Lung (tissue), 11 donors: ENCODE measurements at regions not wholly inside any gene's neighbourhood (a gene's known extent, or its start where the extent isn't known, plus 50 kb on each side); places are given as distances from the start of the nearest gene placed in this dataset.
A peak's percentile ranks its signal among the peaks of the same experiment; 100 is the strongest.

Experiments used
- ATAC-seq: fragments of 200-7000 bp; cut with Tn5 transposase; one replicate; pipeline ENCODE4 v1.9.1; 2020; ENCODE audit warnings: moderate number of reproducible peaks; ENCODE audit not compliant: insufficient read depth, low FRiP score
- DNase-seq, 3 donors: peaks; one replicate each; pipeline ENCODE4 v3.0.0-alpha.2; 2013 to 2017
- H3K27ac ChIP-seq, 2 donors: one replicate each; pipeline ENCODE4 v1.5.1; 2013; ENCODE audit warnings: mild to moderate bottlenecking in 2 of 2, moderate library complexity in 2 of 2, control low read depth in 1 of 2, inconsistent platforms in 1 of 2, low read depth in 1 of 2, low read length in 1 of 2
- H3K27me3 ChIP-seq, 3 donors: one replicate each; pipeline ENCODE4 v1.5.1; 2013; ENCODE audit warnings: low read length in 2 of 3; ENCODE audit not compliant: control insufficient read depth in 3 of 3, insufficient read depth in 3 of 3
- H3K36me3 ChIP-seq, 4 donors: one replicate each; pipeline ENCODE4 v1.5.1; 2013; ENCODE audit warnings: low read length in 4 of 4, mild to moderate bottlenecking in 1 of 4, moderate library complexity in 1 of 4; ENCODE audit not compliant: control insufficient read depth in 4 of 4, insufficient read depth in 4 of 4
- H3K4me1 ChIP-seq, 5 donors: one replicate each; pipeline ENCODE4 v1.5.1; 2013; ENCODE audit warnings: low read length in 5 of 5, mild to moderate bottlenecking in 2 of 5, moderate library complexity in 1 of 5; ENCODE audit not compliant: control insufficient read depth in 5 of 5, insufficient read depth in 5 of 5
- H3K4me3 ChIP-seq: one replicate; pipeline ENCODE4 v1.5.1; 2013; ENCODE audit warnings: mild to moderate bottlenecking, control low read depth, moderate library complexity
- H3K9ac ChIP-seq, 2 donors: one replicate each; pipeline ENCODE4 v1.5.1; 2013; ENCODE audit warnings: low read length in 2 of 2, control low read depth in 1 of 2; ENCODE audit not compliant: insufficient read depth in 1 of 2
- H3K9me3 ChIP-seq, 4 donors: one replicate each; pipeline ENCODE4 v1.5.1; 2013; ENCODE audit warnings: low read length in 3 of 4, mild to moderate bottlenecking in 1 of 4, moderate library complexity in 1 of 4; ENCODE audit not compliant: control insufficient read depth in 4 of 4, insufficient read depth in 3 of 4
- WGBS, 2 donors: extraction: QIAGEN DNeasy Blood & Tissue Kit; methylation state at CpG; one replicate each; pipeline ENCODE4 v1.1.7; 2013; 5-methylcytosine and 5-hydroxymethylcytosine counted together
- TF ChIP-seq, protein P1 (sequence below): IDR thresholded peaks from 2 replicates; pipeline ENCODE4 v1.5.1; 2012; ENCODE audit warnings: mild to moderate bottlenecking; ENCODE audit errors: control extremely low read depth, extremely low read depth
- donor health status: control.
- donor health status: control.
- donor health status: Bipolar disorder and iron deficiency.
- donor health status: healthy.
- donor health status: DM: yes; HTN: yes; CAD: no.

DNA sequence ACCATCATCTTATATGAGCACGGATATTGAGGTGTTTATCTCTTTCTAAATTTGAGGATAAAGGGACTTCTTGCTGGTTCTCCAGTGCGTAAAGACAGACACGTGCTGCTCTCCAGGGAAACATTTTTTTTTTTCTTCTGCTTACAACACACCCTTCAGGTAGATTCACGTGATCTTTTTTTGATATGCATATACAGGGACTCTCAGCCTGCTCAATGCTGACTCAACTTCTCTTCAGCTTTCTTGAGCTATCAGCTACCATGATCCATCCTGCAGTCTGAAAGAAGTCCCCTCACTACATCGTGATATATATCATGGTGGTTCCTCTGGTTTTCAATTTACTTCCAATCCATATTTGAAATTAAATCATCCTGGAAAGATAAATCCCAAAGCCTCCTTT lies 87.1 kb upstream of the SLITRK3 start:
- Histone ChIP-seq H3K27ac (no peak overlapping the region), H3K9me3 (no peaks in the 10 kb centered on the region), H3K27me3 (no peaks in the 10 kb centered on the region), H3K4me3 (no peak overlapping the region), H3K36me3 (no peaks in the 10 kb centered on the region), H3K9ac (no peak overlapping the region), H3K4me1 (no peaks in the 10 kb centered on the region)
- WGBS, 2 donors, result 81 to 82% methylated on average over 5 of the region's 5 CpGs
- ATAC-seq, result no peak
- DNase-seq, result no peak
- TF ChIP-seq, protein P1, sequence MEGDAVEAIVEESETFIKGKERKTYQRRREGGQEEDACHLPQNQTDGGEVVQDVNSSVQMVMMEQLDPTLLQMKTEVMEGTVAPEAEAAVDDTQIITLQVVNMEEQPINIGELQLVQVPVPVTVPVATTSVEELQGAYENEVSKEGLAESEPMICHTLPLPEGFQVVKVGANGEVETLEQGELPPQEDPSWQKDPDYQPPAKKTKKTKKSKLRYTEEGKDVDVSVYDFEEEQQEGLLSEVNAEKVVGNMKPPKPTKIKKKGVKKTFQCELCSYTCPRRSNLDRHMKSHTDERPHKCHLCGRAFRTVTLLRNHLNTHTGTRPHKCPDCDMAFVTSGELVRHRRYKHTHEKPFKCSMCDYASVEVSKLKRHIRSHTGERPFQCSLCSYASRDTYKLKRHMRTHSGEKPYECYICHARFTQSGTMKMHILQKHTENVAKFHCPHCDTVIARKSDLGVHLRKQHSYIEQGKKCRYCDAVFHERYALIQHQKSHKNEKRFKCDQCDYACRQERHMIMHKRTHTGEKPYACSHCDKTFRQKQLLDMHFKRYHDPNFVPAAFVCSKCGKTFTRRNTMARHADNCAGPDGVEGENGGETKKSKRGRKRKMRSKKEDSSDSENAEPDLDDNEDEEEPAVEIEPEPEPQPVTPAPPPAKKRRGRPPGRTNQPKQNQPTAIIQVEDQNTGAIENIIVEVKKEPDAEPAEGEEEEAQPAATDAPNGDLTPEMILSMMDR, result no peak

DNA sequence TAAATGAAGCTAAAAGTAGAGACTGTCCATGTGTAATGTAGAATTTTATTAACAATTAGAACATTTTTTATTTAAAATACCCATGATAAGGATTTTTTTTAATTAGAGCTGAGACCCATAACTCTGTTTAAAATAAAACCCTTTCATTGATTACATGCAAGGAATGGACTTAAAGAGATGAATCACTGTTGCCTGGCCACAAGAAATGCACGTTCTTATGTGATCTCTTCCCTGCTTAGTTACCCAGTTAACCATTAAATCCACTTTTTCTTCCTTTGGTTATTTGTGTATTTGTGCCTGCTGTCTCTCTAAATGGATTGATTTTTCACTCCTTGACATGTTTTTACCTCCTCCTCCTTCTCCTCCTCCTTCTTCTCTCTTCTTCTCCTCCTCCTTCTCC lies 83.3 kb upstream of the SLITRK3 start:
- DNase-seq (no peak), ATAC-seq (no peak)
- Histone ChIP-seq H3K27me3 (no peaks in the 10 kb centered on the region), H3K4me3 (no peak overlapping the region), H3K9me3 (no peaks in the 10 kb centered on the region), H3K36me3 (no peaks in the 10 kb centered on the region), H3K9ac (no peak overlapping the region), H3K27ac (no peak overlapping the region), H3K4me1 (no peaks in the 10 kb centered on the region)
- TF ChIP-seq, protein P1, result no peak
- WGBS, 2 donors, result 61 to 84% methylated on average over 1 of the region's 1 CpG

GRCh38 chr3:165273411-165273810 lies 77.2 kb upstream of the SLITRK3 start:
- ATAC-seq (no peak), DNase-seq (no peak)
- H3K9ac ChIP-seq, result no peak overlapping the region
- TF ChIP-seq, protein P1, result no peak
- no peak overlapping the region for H3K4me3 ChIP-seq
- H3K36me3 ChIP-seq, result no peaks in the 10 kb centered on the region
- H3K9me3 ChIP-seq, result no peaks in the 10 kb centered on the region
- H3K27me3 ChIP-seq, result no peaks in the 10 kb centered on the region
- H3K27ac ChIP-seq, result no peak overlapping the region
- no peaks in the 10 kb centered on the region for H3K4me1 ChIP-seq

- peak in 2 of 3 donors; percentile 14 to 34 for DNase-seq
- Histone ChIP-seq H3K36me3 (no peaks in the 10 kb centered on the region), H3K9ac (no peak overlapping the region), H3K27me3 (no peaks in the 10 kb centered on the region), H3K27ac (no peak overlapping the region), H3K9me3 (no peaks in the 10 kb centered on the region), H3K4me1 (peaks cover 0 to 6% (median 0%) of the 10 kb centered on the region in 5 donors), H3K4me3 (no peak overlapping the region)
- 48 to 54% methylated on average over 4 of the region's 4 CpGs for WGBS, 2 donors
- TF ChIP-seq, protein P1, result no peak
- ATAC-seq, result no peak
These were observed 63.5 kb upstream of the SLITRK3 start for GRCh38 chr3:165259541-165260193.
